H1 (cell line): ENCODE measurements at regions not wholly inside any gene's neighbourhood (a gene's known extent, or its start where the extent isn't known, plus 50 kb on each side); places are given as distances from the start of the nearest gene placed in this dataset.

ENCODE experiments used
- ATF2 ChIP-seq: IDR thresholded peaks from 2 replicates; pipeline ENCODE4 v1.6.1; 2012; ENCODE audit warnings: low read length, inconsistent platforms
- CHD1 ChIP-seq: IDR thresholded peaks from 2 replicates; pipeline ENCODE4 v1.6.1; 2012; ENCODE audit warnings: low read depth, low read length, improper control_type of control experiment
- CHD2 ChIP-seq: IDR thresholded peaks from 2 replicates; pipeline ENCODE4 v1.6.1; 2012; ENCODE audit warnings: low read length, improper control_type of control experiment
- RAD21 ChIP-seq, 2 experiments: IDR thresholded peaks in 1 of 2; conservative IDR thresholded peaks in 1 of 2; 2 replicates each; pipeline ENCODE4 v1.6.1; 2011; ENCODE audit warnings: low read depth in 2 of 2, low read length in 2 of 2, improper control_type of control experiment in 1 of 2, inconsistent platforms in 1 of 2, mild to moderate bottlenecking in 1 of 2, moderate library complexity in 1 of 2
- TEAD4 ChIP-seq: IDR thresholded peaks from 2 replicates; pipeline ENCODE4 v1.6.1; 2012; ENCODE audit warnings: low read depth, low read length, inconsistent platforms, mixed read lengths
- USF2 ChIP-seq: IDR thresholded peaks from 2 replicates; pipeline ENCODE4 v1.6.1; 2011; ENCODE audit warnings: low read length, improper control_type of control experiment
- ZNF274 ChIP-seq: IDR thresholded peaks from 2 replicates; pipeline ENCODE4 v1.7.0; 2012; ENCODE audit warnings: low read length, borderline replicate concordance; ENCODE audit errors: extremely low read depth
- TF ChIP-seq, protein P1 (sequence below): IDR thresholded peaks from 2 replicates; pipeline ENCODE4 v1.6.1; 2012; ENCODE audit warnings: inconsistent platforms

GRCh38 chr14:62117010-62117750, 355.0 kb downstream of the SNAPC1 start (continued):
- TF ChIP-seq, protein P1, sequence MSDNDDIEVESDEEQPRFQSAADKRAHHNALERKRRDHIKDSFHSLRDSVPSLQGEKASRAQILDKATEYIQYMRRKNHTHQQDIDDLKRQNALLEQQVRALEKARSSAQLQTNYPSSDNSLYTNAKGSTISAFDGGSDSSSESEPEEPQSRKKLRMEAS = peak; percentile 60; the same call in 1 of the 2 replicates
- no peak; the same call in 1 of the 2 replicates for TF ChIP-seq USF2
- TF ChIP-seq CHD2 = no peak
- no peak for TF ChIP-seq ATF2
- no peak for TF ChIP-seq ZNF274
- peak; percentile 38 to 39 for TF ChIP-seq RAD21 (IDR thresholded peaks at IDR 0.05 in 1 of 2, conservative IDR thresholded peaks at IDR 0.05 in 1 of 2; ENCODE audit: low read depth in 2 of 2, low read length in 2 of 2)
- TF ChIP-seq CHD1 = no peak
- TF ChIP-seq TEAD4 = 0 out of 2 replicates have a peak, but pooled peaks have one; percentile 12
